ENCODE measurements at regions not wholly inside any gene's neighbourhood (a gene's known extent, or its start where the extent isn't known, plus 50 kb on each side); places are given as distances from the start of the nearest gene placed in this dataset.
A peak's percentile ranks its signal among the peaks of the same experiment; 100 is the strongest.

DNA sequence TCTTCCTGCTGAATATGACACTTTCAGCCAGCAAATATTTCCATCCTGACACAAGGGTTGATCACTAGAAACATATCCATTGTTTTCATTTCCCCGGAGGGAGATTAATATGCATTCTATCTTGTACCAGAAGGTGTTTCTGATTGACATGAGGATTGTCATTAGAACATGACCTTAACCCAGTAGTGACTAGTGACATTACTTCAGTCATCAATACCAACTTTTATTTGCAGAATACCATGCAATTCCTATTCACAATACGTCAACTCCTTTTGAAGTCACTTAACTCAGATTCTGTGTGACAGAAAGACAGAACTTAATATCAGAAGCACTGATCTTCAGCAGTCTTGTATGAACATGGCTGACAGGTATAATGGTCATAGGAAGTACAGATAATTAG, 1108.9 kb upstream of the CRIM1 start:
- Histone ChIP-seq H3K27me3 (ENCODE audit: insufficient read depth, low read depth, low read length) (no peaks in the 10 kb centered on the region), H3K79me2 (replicated peaks; ENCODE audit: insufficient read depth, low read length) (no peaks in the 10 kb centered on the region), H3F3A (ENCODE audit: insufficient read depth, low read length, poor library complexity, severe bottlenecking) (no peaks in the 10 kb centered on the region), H3K9me3 (ENCODE audit: low read length) (no peaks in the 10 kb centered on the region), H3K9ac (ENCODE audit: low read length) (no peak overlapping the region), H3K27ac (ENCODE audit: low read length) (no peak overlapping the region), H2AFZ (ENCODE audit: low read depth, low read length) (no peak overlapping the region), H3K36me3 (ENCODE audit: insufficient read depth, low read length) (no peaks in the 10 kb centered on the region), H3K9me2 (ENCODE audit: insufficient read depth, low read length) (no peaks in the 10 kb centered on the region), H3K4me2 (ENCODE audit: low read length) (no peak overlapping the region), H4K20me1 (ENCODE audit: insufficient read depth) (no peaks in the 10 kb centered on the region), H3K4me3 (ENCODE audit: low read length) (no peak overlapping the region)
- TF ChIP-seq, protein P1, sequence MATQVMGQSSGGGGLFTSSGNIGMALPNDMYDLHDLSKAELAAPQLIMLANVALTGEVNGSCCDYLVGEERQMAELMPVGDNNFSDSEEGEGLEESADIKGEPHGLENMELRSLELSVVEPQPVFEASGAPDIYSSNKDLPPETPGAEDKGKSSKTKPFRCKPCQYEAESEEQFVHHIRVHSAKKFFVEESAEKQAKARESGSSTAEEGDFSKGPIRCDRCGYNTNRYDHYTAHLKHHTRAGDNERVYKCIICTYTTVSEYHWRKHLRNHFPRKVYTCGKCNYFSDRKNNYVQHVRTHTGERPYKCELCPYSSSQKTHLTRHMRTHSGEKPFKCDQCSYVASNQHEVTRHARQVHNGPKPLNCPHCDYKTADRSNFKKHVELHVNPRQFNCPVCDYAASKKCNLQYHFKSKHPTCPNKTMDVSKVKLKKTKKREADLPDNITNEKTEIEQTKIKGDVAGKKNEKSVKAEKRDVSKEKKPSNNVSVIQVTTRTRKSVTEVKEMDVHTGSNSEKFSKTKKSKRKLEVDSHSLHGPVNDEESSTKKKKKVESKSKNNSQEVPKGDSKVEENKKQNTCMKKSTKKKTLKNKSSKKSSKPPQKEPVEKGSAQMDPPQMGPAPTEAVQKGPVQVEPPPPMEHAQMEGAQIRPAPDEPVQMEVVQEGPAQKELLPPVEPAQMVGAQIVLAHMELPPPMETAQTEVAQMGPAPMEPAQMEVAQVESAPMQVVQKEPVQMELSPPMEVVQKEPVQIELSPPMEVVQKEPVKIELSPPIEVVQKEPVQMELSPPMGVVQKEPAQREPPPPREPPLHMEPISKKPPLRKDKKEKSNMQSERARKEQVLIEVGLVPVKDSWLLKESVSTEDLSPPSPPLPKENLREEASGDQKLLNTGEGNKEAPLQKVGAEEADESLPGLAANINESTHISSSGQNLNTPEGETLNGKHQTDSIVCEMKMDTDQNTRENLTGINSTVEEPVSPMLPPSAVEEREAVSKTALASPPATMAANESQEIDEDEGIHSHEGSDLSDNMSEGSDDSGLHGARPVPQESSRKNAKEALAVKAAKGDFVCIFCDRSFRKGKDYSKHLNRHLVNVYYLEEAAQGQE (IDR thresholded peaks at IDR 0.05; ENCODE audit: borderline replicate concordance): no peak
- peak; percentile 61 for TF ChIP-seq POLR2AphosphoS5 (IDR thresholded peaks at IDR 0.05)
- TF ChIP-seq SMC3 (conservative IDR thresholded peaks at IDR 0.05; ENCODE audit: poor library complexity): no peak
- peak; percentile 91 for TF ChIP-seq EP300 (conservative IDR thresholded peaks at IDR 0.05; ENCODE audit: poor library complexity, severe bottlenecking)

DNA sequence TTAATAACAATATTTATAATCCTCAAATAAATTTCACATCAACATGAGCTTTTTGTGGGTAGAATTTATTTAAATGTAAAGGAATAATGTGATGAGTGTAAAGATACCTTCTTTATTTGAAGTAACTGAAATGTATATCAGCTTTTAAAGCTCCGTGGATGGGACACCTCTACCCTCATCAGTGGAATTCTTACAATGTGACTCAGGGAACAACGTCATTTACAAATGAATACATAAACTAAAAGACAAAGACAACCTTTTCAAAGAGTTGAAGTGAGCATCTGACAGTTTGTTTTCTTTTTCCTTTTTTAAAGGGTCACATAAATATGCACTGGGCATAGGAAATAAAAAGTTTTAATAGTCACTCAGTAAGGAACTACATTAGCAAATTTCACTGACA, 1127.0 kb upstream of the CRIM1 start:
- Histone ChIP-seq H4K20me1 (ENCODE audit: insufficient read depth) (no peaks in the 10 kb centered on the region), H3K4me2 (ENCODE audit: low read length) (no peak overlapping the region), H3K9ac (ENCODE audit: low read length) (no peak overlapping the region), H3K9me3 (ENCODE audit: low read length) (no peaks in the 10 kb centered on the region), H2AFZ (ENCODE audit: low read depth, low read length) (no peak overlapping the region), H3K36me3 (ENCODE audit: insufficient read depth, low read length) (no peaks in the 10 kb centered on the region), H3K27me3 (ENCODE audit: insufficient read depth, low read depth, low read length) (no peaks in the 10 kb centered on the region), H3K27ac (ENCODE audit: low read length) (no peak overlapping the region), H3K4me3 (ENCODE audit: low read length) (no peak overlapping the region), H3K79me2 (replicated peaks; ENCODE audit: insufficient read depth, low read length) (no peaks in the 10 kb centered on the region), H3F3A (ENCODE audit: insufficient read depth, low read length, poor library complexity, severe bottlenecking) (no peaks in the 10 kb centered on the region), H3K9me2 (ENCODE audit: insufficient read depth, low read length) (no peaks in the 10 kb centered on the region)
- TF ChIP-seq, protein P2, sequence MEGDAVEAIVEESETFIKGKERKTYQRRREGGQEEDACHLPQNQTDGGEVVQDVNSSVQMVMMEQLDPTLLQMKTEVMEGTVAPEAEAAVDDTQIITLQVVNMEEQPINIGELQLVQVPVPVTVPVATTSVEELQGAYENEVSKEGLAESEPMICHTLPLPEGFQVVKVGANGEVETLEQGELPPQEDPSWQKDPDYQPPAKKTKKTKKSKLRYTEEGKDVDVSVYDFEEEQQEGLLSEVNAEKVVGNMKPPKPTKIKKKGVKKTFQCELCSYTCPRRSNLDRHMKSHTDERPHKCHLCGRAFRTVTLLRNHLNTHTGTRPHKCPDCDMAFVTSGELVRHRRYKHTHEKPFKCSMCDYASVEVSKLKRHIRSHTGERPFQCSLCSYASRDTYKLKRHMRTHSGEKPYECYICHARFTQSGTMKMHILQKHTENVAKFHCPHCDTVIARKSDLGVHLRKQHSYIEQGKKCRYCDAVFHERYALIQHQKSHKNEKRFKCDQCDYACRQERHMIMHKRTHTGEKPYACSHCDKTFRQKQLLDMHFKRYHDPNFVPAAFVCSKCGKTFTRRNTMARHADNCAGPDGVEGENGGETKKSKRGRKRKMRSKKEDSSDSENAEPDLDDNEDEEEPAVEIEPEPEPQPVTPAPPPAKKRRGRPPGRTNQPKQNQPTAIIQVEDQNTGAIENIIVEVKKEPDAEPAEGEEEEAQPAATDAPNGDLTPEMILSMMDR (IDR thresholded peaks at IDR 0.05; ENCODE audit: poor library complexity, severe bottlenecking): no peak
- no peak for TF ChIP-seq SMC3 (conservative IDR thresholded peaks at IDR 0.05; ENCODE audit: poor library complexity)
- TF ChIP-seq RAD21 (conservative IDR thresholded peaks at IDR 0.05): no peak
- no peak for TF ChIP-seq MXI1 (conservative IDR thresholded peaks at IDR 0.05; ENCODE audit: poor library complexity, severe bottlenecking)
- TF ChIP-seq TAF1 (IDR thresholded peaks at IDR 0.05; ENCODE audit: low read depth): no peak
- no peak for TF ChIP-seq EP300 (conservative IDR thresholded peaks at IDR 0.05; ENCODE audit: poor library complexity, severe bottlenecking)
- TF ChIP-seq POLR2AphosphoS5 (IDR thresholded peaks at IDR 0.05): no peak
- TF ChIP-seq, protein P1 (IDR thresholded peaks at IDR 0.05; ENCODE audit: borderline replicate concordance): no peak
- TF ChIP-seq EZH2 (IDR thresholded peaks at IDR 0.05; ENCODE audit: borderline replicate concordance, insufficient read depth, low read length, poor library complexity, severe bottlenecking): no peak
